ENCODE measurements at regions not wholly inside any gene's neighbourhood (a gene's known extent, or its start where the extent isn't known, plus 50 kb on each side); places are given as distances from the start of the nearest gene placed in this dataset.

DNA sequence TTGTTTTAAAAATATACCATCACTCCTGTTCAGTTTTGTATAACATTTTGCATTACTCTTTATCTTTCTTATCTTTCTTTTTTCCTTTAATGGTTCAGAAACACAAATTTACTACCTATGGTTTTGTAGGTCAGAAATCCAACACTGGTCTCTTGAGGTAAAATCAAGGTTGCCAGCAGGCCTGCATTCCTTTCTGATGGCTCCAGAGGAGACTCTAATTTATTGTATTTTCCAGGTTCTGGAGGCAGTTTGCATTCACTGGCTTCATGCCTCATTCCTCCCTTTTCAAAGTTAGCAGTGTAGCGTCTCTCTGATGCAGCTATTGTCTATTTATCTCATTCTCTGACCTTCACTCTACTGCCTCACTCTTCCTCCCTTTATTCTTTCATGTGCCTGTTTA, 767.4 kb downstream of the SLITRK6 start:
- DNase-seq = no peak

DNA sequence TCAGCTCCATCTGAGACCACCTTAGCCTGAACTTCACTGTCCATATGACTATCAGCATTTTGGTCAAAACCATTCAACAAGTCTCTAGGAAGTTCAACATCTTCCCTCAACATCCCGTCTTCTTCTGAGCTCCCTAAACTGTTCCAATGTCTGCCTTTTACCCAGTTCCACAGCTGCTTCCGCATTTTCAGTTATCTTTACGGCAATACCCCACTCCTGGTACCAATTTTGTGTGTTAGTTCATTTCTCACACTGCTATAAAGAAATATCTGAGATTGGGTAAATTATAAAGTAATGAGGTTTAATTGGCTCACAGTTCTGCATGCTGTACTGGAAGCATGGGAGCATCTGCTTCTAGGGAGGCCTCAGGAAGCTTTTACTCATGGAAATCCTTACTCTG, 771.2 kb downstream of the SLITRK6 start:
- no peak for DNase-seq

- no peak for DNase-seq
These were observed 780.1 kb downstream of the SLITRK6 start for GRCh38 chr13:85019121-85019520.

DNA sequence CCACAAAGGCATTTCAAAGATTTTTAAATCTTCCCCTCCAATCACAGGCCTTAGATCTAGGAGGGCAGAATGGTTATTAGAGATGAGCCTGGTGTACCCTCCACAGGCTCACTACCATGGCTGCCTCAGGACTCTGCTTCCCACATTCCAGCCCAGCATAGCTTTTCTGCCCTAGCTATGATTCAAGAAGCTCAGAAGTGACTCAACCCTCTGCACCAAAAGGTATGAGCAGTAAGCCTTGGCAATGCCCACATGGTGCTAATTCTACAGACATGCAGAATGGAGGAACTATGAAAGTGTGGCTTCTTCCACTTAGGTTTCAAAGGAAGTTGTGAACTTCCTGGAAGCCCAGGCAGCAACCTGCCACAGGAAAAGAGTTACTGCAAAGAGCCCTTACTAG, 786.2 kb downstream of the SLITRK6 start:
- DNase-seq = no peak

DNA sequence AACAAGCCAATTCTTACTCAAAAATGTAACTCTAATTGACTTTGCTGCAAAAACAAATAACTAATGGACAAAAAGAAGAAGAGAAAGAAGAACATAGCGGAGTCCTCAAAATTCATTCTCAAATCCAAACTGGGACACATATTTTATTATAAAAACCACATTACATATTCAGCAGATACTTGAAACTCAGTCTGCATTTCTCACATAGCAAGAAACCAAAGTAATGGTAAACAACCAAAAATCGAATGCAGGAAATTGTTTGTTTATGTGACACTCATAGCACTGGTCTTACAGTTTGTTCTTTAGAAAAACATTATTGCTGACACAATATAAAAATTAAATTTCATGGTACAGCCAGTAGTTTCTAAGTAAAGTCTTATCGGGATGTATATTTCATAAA, 789.8 kb downstream of the SLITRK6 start:
- no peak for DNase-seq

GRCh38 chr13:84999252-84999651, 800.0 kb downstream of the SLITRK6 start:
- no peak for DNase-seq

DNA sequence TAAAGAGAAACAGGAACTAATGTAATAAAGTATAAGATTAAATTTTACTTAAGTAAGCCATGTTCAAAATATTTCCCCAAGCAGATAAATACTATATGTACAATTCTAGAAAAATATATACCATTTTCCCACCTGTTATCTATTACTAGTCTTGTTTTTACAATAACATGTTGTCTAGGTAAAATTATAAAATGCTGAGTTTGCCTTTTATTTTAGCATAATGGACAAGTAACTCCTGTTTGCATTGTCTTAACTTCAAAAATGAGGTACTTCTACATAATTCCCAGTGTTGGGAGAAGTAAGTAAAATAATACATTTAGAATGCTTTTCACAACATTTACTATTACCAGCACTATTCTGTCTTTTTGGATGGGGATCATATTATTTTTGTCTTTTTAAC, 800.5 kb downstream of the SLITRK6 start:
- no peak for DNase-seq

GRCh38 chr13:84997858-84998257, 801.4 kb downstream of the SLITRK6 start:
- DNase-seq = no peak

GRCh38 chr13:84994582-84994981, 804.6 kb downstream of the SLITRK6 start:
- DNase-seq = no peak

- DNase-seq = no peak
These were observed 813.4 kb downstream of the SLITRK6 start for GRCh38 chr13:84985860-84986259.

DNA sequence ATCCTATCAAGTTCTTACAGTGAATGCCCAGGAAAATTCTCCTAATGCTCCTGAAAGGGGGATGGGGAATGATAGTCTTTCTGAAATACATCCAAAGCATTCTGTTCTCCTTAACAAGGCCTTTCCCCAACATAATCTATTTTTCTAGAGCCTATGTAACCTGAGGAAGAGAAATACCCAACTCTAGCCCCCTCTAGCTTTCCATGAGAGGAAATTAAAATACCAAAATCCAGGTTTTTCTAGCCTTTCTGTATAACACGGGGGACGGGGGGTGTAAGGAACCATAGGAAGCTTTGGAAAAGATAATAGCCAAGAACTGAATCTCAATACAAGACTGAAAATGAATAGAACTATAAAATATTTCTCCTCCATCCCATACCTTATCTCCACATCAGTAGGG, 815.9 kb downstream of the SLITRK6 start:
- DNase-seq = no peak

- no peak for DNase-seq
These were observed 818.6 kb downstream of the SLITRK6 start for GRCh38 chr13:84980571-84980970.

GRCh38 chr13:84978851-84979250, 820.4 kb downstream of the SLITRK6 start:
- no peak for DNase-seq

DNA sequence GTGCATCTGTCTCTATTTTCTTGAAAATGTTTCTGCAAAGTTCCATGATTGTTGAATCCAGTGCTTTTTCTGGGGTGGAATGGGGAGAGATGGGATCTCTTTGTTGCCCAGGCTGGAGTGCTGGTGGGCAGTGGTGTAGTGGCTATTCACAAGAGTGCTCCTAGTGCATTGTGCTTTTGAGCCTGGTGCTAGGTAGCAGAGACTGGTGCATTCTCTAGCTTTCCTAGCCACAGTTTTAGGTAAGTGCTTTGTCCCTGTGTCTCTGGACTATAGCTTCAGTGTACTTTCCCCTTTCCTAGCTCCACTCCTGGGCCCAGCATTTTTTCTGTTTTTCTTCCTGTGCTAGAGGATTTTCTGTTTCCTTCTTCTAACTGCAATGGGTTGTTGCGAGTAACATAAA, 825.6 kb downstream of the SLITRK6 start:
- no peak for DNase-seq

DNA sequence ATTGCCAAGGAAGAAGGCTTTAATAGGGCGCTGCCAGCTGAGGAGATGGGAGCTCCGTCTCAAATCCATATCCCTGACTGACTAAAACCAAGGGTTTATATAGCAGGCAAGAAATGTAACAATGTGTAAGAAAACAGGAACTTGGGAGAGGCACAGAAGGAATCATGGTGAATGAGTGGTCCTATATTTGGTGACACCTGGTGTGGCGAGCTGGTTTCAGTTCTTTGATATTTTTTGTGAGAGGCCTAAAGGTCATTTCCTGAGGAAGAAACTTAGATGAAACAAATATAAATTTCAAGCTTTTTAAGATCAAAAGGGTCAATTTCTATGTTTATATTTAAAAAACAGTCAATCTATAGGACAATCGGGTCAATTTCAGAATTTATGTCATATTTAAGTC, 826.3 kb downstream of the SLITRK6 start:
- no peak for DNase-seq

- no peak for DNase-seq
These were observed 836.4 kb downstream of the SLITRK6 start for GRCh38 chr13:84962849-84963248.

- DNase-seq = no peak
These were observed 837.0 kb downstream of the SLITRK6 start for GRCh38 chr13:84962141-84962750.

DNA sequence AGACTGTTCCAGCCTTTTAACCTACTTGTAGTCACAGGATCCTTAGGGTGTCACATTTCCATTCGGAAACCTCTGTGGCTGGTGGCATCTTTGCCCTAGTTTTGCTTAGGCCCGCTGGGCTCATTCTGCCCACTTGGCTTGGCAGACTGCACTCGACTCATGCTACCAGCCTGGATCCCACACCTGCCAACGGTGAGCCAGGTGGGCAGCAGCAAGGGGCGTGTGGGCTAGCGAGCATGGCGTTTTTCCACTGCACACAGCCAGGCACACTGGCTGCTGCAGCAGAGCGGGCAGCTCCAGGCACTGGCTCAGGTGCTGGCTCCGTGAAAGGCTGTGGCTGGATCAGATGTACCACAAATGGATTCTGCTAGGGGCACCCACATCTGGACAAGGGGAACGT, 838.2 kb downstream of the SLITRK6 start:
- DNase-seq = no peak

DNA sequence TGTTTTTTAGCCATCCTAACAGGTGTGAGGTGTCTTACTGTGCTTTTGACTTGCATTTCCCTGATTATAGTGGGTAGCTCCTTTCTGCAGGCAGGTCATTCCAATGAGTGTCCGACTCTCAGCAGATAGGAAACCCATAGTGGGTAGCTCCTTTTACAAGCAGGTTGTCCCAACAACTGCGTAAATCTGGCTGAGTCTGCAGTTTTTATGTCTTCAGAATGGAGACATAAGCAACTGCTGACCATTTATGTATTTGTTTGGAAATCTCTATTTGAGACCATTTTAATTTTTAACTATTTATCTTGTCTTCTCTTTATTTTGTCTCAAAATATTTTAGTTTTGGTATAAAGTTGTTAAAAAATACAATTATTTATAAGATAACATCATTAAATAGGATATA, 839.4 kb downstream of the SLITRK6 start:
- no peak for DNase-seq

DNA sequence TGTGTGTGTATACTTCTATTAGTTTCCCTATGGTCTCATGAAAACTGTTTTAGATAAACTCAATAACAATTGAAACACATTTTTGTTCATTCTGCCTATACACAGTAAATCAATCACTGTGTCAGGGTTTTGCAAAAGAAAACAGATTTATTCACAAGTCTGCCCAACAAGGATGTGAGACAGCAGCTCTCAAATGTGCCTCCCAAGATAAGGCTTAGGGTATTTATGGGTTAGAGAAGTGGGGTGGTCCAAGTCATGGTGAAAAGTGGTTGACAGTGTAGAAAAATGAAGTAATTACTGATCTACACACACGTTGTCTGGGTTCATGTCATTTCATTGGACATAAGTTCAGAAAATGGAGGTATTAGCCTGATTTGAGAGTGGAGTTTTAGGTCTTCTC, 844.6 kb downstream of the SLITRK6 start:
- no peak for DNase-seq

- DNase-seq = no peak
These were observed 848.1 kb downstream of the SLITRK6 start for GRCh38 chr13:84951128-84951527.

- no peak for DNase-seq
These were observed 853.0 kb downstream of the SLITRK6 start for GRCh38 chr13:84946192-84946591.

DNA sequence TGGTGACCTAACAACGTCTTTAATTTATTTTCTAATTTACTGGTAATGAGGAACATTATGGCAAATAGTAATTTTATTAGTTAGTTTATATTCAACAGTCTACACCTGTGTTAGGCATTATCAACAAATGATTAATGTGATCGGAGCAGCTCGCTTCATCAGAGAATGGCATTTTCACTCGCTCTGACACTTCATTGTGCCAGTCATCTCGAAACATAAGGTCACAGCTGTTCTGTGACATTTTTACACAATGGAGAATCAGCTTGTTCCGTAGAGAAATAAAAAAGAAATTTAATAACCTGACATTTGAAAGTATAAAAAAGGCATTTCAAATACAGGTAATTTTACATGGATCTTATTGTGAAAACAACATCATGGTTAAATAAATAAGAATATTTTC, 858.4 kb downstream of the SLITRK6 start:
- no peak for DNase-seq

- DNase-seq = no peak
These were observed 859.1 kb downstream of the SLITRK6 start for GRCh38 chr13:84940167-84940566.

- no peak for DNase-seq
These were observed 864.3 kb downstream of the SLITRK6 start for GRCh38 chr13:84934911-84935310.

GRCh38 chr13:84933797-84934196, 865.4 kb downstream of the SLITRK6 start:
- no peak for DNase-seq
